ENCODE measurements at regions not wholly inside any gene's neighbourhood (a gene's known extent, or its start where the extent isn't known, plus 50 kb on each side); places are given as distances from the start of the nearest gene placed in this dataset.

GRCh38 chr6:24987446-24988115, 51.8 kb upstream of the RIPOR2 start:
- CTCF ChIA-PET, result interaction anchor here (2.0 kb wide), 2 partner anchors 8 to 53 kb away, joined by 4 to 7 read pairs; no protein-coding TSS in a partner anchor

GRCh38 chr6:24988562-24988961, 52.8 kb upstream of the RIPOR2 start:
- ChIA-PET POLR2A (no interaction called here), CTCF (interaction anchor here (1.0 kb wide), 1 partner anchor 26 kb away, joined by 3 read pairs; no protein-coding TSS in a partner anchor)
- Mint-ChIP-seq H3K27ac (no peak overlapping the region), H3K36me3 (ENCODE audit: low read depth) (peaks cover 58% of the 10 kb centered on the region), H3K27me3 (no peaks in the 10 kb centered on the region), H3K9me3 (peaks cover 32% of the 10 kb centered on the region), H3K4me3 (no peak overlapping the region), H3K4me1 (peaks cover 55% of the 10 kb centered on the region)
- DNase-seq, result no peak

More at GRCh38 chr6:24987446-24988115, 51.8 kb upstream of the RIPOR2 start:
- no peak overlapping the region for H3K27ac Mint-ChIP-seq
- H3K4me1 Mint-ChIP-seq, result peaks cover 52% of the 10 kb centered on the region
- H3K9me3 Mint-ChIP-seq, result peaks cover 25% of the 10 kb centered on the region
- POLR2A ChIA-PET, result no interaction called here
- peaks cover 52% of the 10 kb centered on the region for H3K36me3 Mint-ChIP-seq (ENCODE audit: low read depth)
- H3K27me3 Mint-ChIP-seq, result no peaks in the 10 kb centered on the region
- DNase-seq, result no peak
- H3K4me3 Mint-ChIP-seq, result no peak overlapping the region

GRCh38 chr6:24990236-24990845, 54.6 kb upstream of the RIPOR2 start:
- POLR2A ChIA-PET, result interaction anchor here (0.7 to 2.1 kb wide), 2 partner anchors 54 to 78 kb away, joined by 3 to 10 read pairs; partner anchors contain the start of gene RIPOR2
- Mint-ChIP-seq H3K9me3 (peaks cover 35% of the 10 kb centered on the region), H3K4me1 (peaks cover 52% of the 10 kb centered on the region), H3K36me3 (ENCODE audit: low read depth) (peaks cover 59% of the 10 kb centered on the region), H3K27me3 (no peaks in the 10 kb centered on the region), H3K4me3 (no peak overlapping the region), H3K27ac (peak overlapping the region; percentile 64)
- no peak for DNase-seq
- CTCF ChIA-PET, result interaction anchor here (1.2 to 5.3 kb wide), 18 partner anchors 10 to 205 kb away, joined by 3 to 48 read pairs (median 11); partner anchors contain the start of gene RIPOR2

GRCh38 chr6:24990944-24991809, 55.4 kb upstream of the RIPOR2 start:
- peak overlapping the region; percentile 74 for H3K27ac Mint-ChIP-seq
- CTCF ChIA-PET, result interaction anchor here (0.5 to 5.3 kb wide), 51 partner anchors 8 to 436 kb away, joined by 3 to 48 read pairs (median 5); partner anchors contain the start of gene RIPOR2
- POLR2A ChIA-PET, result interaction anchor here (0.5 to 2.1 kb wide), 6 partner anchors 16 to 79 kb away, joined by 3 to 10 read pairs (median 3); partner anchors contain the start of gene RIPOR2
- no peaks in the 10 kb centered on the region for H3K27me3 Mint-ChIP-seq
- H3K4me1 Mint-ChIP-seq, result peaks cover 50% of the 10 kb centered on the region
- DNase-seq, result no peak
- H3K4me3 Mint-ChIP-seq, result peak overlapping the region; percentile 12
- H3K9me3 Mint-ChIP-seq, result peaks cover 38% of the 10 kb centered on the region
- H3K36me3 Mint-ChIP-seq (ENCODE audit: low read depth), result peaks cover 61% of the 10 kb centered on the region

- Mint-ChIP-seq H3K9me3 (peaks cover 35% of the 10 kb centered on the region), H3K4me1 (peaks cover 52% of the 10 kb centered on the region), H3K27me3 (no peaks in the 10 kb centered on the region), H3K36me3 (ENCODE audit: low read depth) (peaks cover 59% of the 10 kb centered on the region), H3K27ac (peak overlapping the region; percentile 74), H3K4me3 (peak overlapping the region; percentile 12)
- ChIA-PET CTCF (interaction anchor here (0.5 to 5.3 kb wide), 52 partner anchors 9 to 436 kb away, joined by 3 to 48 read pairs (median 5); partner anchors contain the start of gene RIPOR2), POLR2A (interaction anchor here (0.6 to 2.1 kb wide), 4 partner anchors 15 to 58 kb away, joined by 3 to 10 read pairs (median 3); partner anchors contain the start of gene RIPOR2)
- DNase-seq, result peak; percentile 89
Observed at GRCh38 chr6:24991810-24992467, 56.2 kb upstream of the RIPOR2 start.

- POLR2A ChIA-PET, result no interaction called here
- no peaks in the 10 kb centered on the region for H3K27me3 Mint-ChIP-seq
- peaks cover 71% of the 10 kb centered on the region for H3K4me1 Mint-ChIP-seq
- no peak overlapping the region for H3K27ac Mint-ChIP-seq
- H3K9me3 Mint-ChIP-seq, result peaks cover 21% of the 10 kb centered on the region
- no peak for DNase-seq
- H3K4me3 Mint-ChIP-seq, result no peak overlapping the region
- CTCF ChIA-PET, result interaction anchor here (1.5 kb wide), 2 partner anchors 57 to 61 kb away, joined by 4 read pairs; no protein-coding TSS in a partner anchor
- peaks cover 48% of the 10 kb centered on the region for H3K36me3 Mint-ChIP-seq (ENCODE audit: low read depth)
Observed at GRCh38 chr6:24994812-24995211, 59.1 kb upstream of the RIPOR2 start.

GRCh38 chr6:24995270-24995669, 59.5 kb upstream of the RIPOR2 start:
- H3K9me3 Mint-ChIP-seq, result peaks cover 24% of the 10 kb centered on the region
- CTCF ChIA-PET, result interaction anchor here (0.9 to 1.5 kb wide), 3 partner anchors 40 to 61 kb away, joined by 3 to 4 read pairs (median 4); no protein-coding TSS in a partner anchor
- H3K4me1 Mint-ChIP-seq, result peaks cover 72% of the 10 kb centered on the region
- POLR2A ChIA-PET, result interaction anchor here (0.6 kb wide), 1 partner anchor 31 kb away, joined by 5 read pairs; no protein-coding TSS in a partner anchor
- no peak overlapping the region for H3K4me3 Mint-ChIP-seq
- peaks cover 49% of the 10 kb centered on the region for H3K36me3 Mint-ChIP-seq (ENCODE audit: low read depth)
- H3K27me3 Mint-ChIP-seq, result no peaks in the 10 kb centered on the region
- H3K27ac Mint-ChIP-seq, result no peak overlapping the region
- no peak for DNase-seq

- DNase-seq, result no peak
- H3K4me3 Mint-ChIP-seq, result no peak overlapping the region
- peaks cover 24% of the 10 kb centered on the region for H3K9me3 Mint-ChIP-seq
- POLR2A ChIA-PET, result no interaction called here
- CTCF ChIA-PET, result interaction anchor here (0.6 to 0.9 kb wide), 3 partner anchors 21 to 990 kb away, joined by 3 read pairs; no protein-coding TSS in a partner anchor
- H3K27me3 Mint-ChIP-seq, result no peaks in the 10 kb centered on the region
- peaks cover 66% of the 10 kb centered on the region for H3K4me1 Mint-ChIP-seq
- H3K27ac Mint-ChIP-seq, result peak overlapping the region; percentile 54
- peaks cover 42% of the 10 kb centered on the region for H3K36me3 Mint-ChIP-seq (ENCODE audit: low read depth)
Observed at GRCh38 chr6:24996269-24996836, 60.6 kb upstream of the RIPOR2 start.

GRCh38 chr6:24997231-24997630, 61.5 kb upstream of the RIPOR2 start:
- CTCF ChIA-PET, result interaction anchor here (1.5 kb wide), 1 partner anchor 29 kb away, joined by 3 read pairs; no protein-coding TSS in a partner anchor
- no peak overlapping the region for H3K4me3 Mint-ChIP-seq
- H3K27me3 Mint-ChIP-seq, result no peaks in the 10 kb centered on the region
- POLR2A ChIA-PET, result no interaction called here
- peaks cover 41% of the 10 kb centered on the region for H3K36me3 Mint-ChIP-seq (ENCODE audit: low read depth)
- no peak for DNase-seq
- no peak overlapping the region for H3K27ac Mint-ChIP-seq
- H3K9me3 Mint-ChIP-seq, result peaks cover 24% of the 10 kb centered on the region
- H3K4me1 Mint-ChIP-seq, result peaks cover 57% of the 10 kb centered on the region

GRCh38 chr6:24997905-24998304, 62.1 kb upstream of the RIPOR2 start:
- peaks cover 24% of the 10 kb centered on the region for H3K9me3 Mint-ChIP-seq
- DNase-seq, result no peak
- H3K4me1 Mint-ChIP-seq, result peaks cover 61% of the 10 kb centered on the region
- no peak overlapping the region for H3K27ac Mint-ChIP-seq
- CTCF ChIA-PET, result interaction anchor here (1.5 kb wide), 1 partner anchor 28 kb away, joined by 3 read pairs; no protein-coding TSS in a partner anchor
- POLR2A ChIA-PET, result no interaction called here
- peaks cover 37% of the 10 kb centered on the region for H3K36me3 Mint-ChIP-seq (ENCODE audit: low read depth)
- no peak overlapping the region for H3K4me3 Mint-ChIP-seq
- no peaks in the 10 kb centered on the region for H3K27me3 Mint-ChIP-seq

GRCh38 chr6:25002326-25003091, 66.7 kb upstream of the RIPOR2 start:
- ChIA-PET POLR2A (no interaction called here), CTCF (interaction anchor here (0.7 kb wide), 1 partner anchor 77 kb away, joined by 5 read pairs; no protein-coding TSS in a partner anchor)
- H3K36me3 Mint-ChIP-seq (ENCODE audit: low read depth), result peaks cover 27% of the 10 kb centered on the region

More at GRCh38 chr6:25002326-25003091, 66.7 kb upstream of the RIPOR2 start:
- Mint-ChIP-seq H3K4me1 (peaks cover 72% of the 10 kb centered on the region), H3K27ac (no peak overlapping the region), H3K9me3 (peaks cover 3% of the 10 kb centered on the region), H3K27me3 (no peaks in the 10 kb centered on the region), H3K4me3 (no peak overlapping the region)
- DNase-seq, result no peak

Measured in activated CD4-positive, alpha-beta T cell treated with anti-CD3 and anti-CD28 coated beads, Interleukin-2, amount 10 ng/mL, durations not matched to agents 7 days and 5 days (primary cell).